Lower lobe of right lung (tissue), 2 donors: ENCODE measurements at regions not wholly inside any gene's neighbourhood (a gene's known extent, or its start where the extent isn't known, plus 50 kb on each side); places are given as distances from the start of the nearest gene placed in this dataset.

ENCODE experiments used
- ATAC-seq, 2 donors: fragments of 200-7000 bp; cut with Tn5 transposase; one replicate each; pipeline ENCODE4 v1.9.1; 2020 to 2022; ENCODE audit warnings: mild to moderate bottlenecking in 2 of 2, moderate library complexity in 2 of 2
- DNase-seq: peaks from one replicate; pipeline ENCODE4 v3.0.0-alpha.2; 2020
- H3K27ac ChIP-seq: fragments of 200-600 bp; one replicate; pipeline ENCODE4 v1.8.0; 2022
- H3K27me3 ChIP-seq: fragments of 200-600 bp; one replicate; pipeline ENCODE4 v1.8.0; 2022; ENCODE audit warnings: low read depth
- H3K36me3 ChIP-seq: fragments of 200-600 bp; one replicate; pipeline ENCODE4 v1.8.0; 2022; ENCODE audit warnings: mild to moderate bottlenecking
- H3K4me1 ChIP-seq: fragments of 200-600 bp; one replicate; pipeline ENCODE4 v1.8.0; 2022
- H3K4me3 ChIP-seq: fragments of 200-600 bp; one replicate; pipeline ENCODE4 v1.8.0; 2022; ENCODE audit warnings: mild to moderate bottlenecking
- H3K9me3 ChIP-seq: fragments of 200-600 bp; one replicate; pipeline ENCODE4 v1.8.0; 2022
- CTCF ChIP-seq: fragments of 200-600 bp; IDR thresholded peaks from one replicate; pipeline ENCODE4 v1.8.0; 2022; ENCODE audit warnings: antibody characterized with exemption, mild to moderate bottlenecking
- intact Hi-C: fragments of 100-400 bp; cut with DNase I; formaldehyde crosslinking; loops from one replicate; pipeline ENCODE4 v1.11.0; 2022
- donor health status: DM: no; HTN: yes; CAD: no; lungs with severe emphysema.

- intact Hi-C loops = no loop called here
- no peaks in the 10 kb centered on the region for H3K36me3 ChIP-seq
- no peak for ATAC-seq
- no peaks in the 10 kb centered on the region for H3K27me3 ChIP-seq
- H3K4me1 ChIP-seq = peaks cover 14% of the 10 kb centered on the region
- DNase-seq = no peak
- H3K9me3 ChIP-seq = no peaks in the 10 kb centered on the region
- no peak overlapping the region for H3K27ac ChIP-seq
- H3K4me3 ChIP-seq = no peak overlapping the region
- TF ChIP-seq CTCF = no peak
Observed at GRCh38 chr4:187477224-187477623, 518.3 kb upstream of the ZFP42 start.

GRCh38 chr4:187478292-187479140, 517.1 kb upstream of the ZFP42 start:
- ATAC-seq (peak; percentile 40 to 63), DNase-seq (no peak)
- H3K4me1 ChIP-seq = peaks cover 14% of the 10 kb centered on the region
- no peaks in the 10 kb centered on the region for H3K9me3 ChIP-seq
- H3K4me3 ChIP-seq = no peak overlapping the region
- H3K36me3 ChIP-seq = no peaks in the 10 kb centered on the region
- no peak overlapping the region for H3K27ac ChIP-seq
- intact Hi-C loops = no loop called here
- no peak for TF ChIP-seq CTCF
- H3K27me3 ChIP-seq = no peaks in the 10 kb centered on the region

GRCh38 chr4:187479511-187479910, 516.1 kb upstream of the ZFP42 start:
- Histone ChIP-seq H3K36me3 (no peaks in the 10 kb centered on the region), H3K4me3 (no peak overlapping the region), H3K9me3 (no peaks in the 10 kb centered on the region), H3K27me3 (no peaks in the 10 kb centered on the region), H3K27ac (no peak overlapping the region), H3K4me1 (peaks cover 14% of the 10 kb centered on the region)
- DNase-seq (no peak), ATAC-seq (no peak)
- intact Hi-C loops = no loop called here
- no peak for TF ChIP-seq CTCF

- no peaks in the 10 kb centered on the region for H3K36me3 ChIP-seq
- no peaks in the 10 kb centered on the region for H3K27me3 ChIP-seq
- H3K9me3 ChIP-seq = no peaks in the 10 kb centered on the region
- no peak overlapping the region for H3K27ac ChIP-seq
- ATAC-seq (no peak), DNase-seq (no peak)
- H3K4me1 ChIP-seq = peaks cover 14% of the 10 kb centered on the region
- no peak for TF ChIP-seq CTCF
- no peak overlapping the region for H3K4me3 ChIP-seq
- intact Hi-C loops = no loop called here
Observed at GRCh38 chr4:187480146-187481145, 515.1 kb upstream of the ZFP42 start.

- no peaks in the 10 kb centered on the region for H3K27me3 ChIP-seq
- intact Hi-C loops = no loop called here
- DNase-seq (no peak), ATAC-seq (no peak)
- no peak overlapping the region for H3K27ac ChIP-seq
- TF ChIP-seq CTCF = no peak
- H3K9me3 ChIP-seq = no peaks in the 10 kb centered on the region
- no peaks in the 10 kb centered on the region for H3K36me3 ChIP-seq
- H3K4me3 ChIP-seq = no peak overlapping the region
- H3K4me1 ChIP-seq = peaks cover 14% of the 10 kb centered on the region
Observed at GRCh38 chr4:187484186-187484585, 511.4 kb upstream of the ZFP42 start.
